GM12878 (cell line): ENCODE measurements at regions not wholly inside any gene's neighbourhood (a gene's known extent, or its start where the extent isn't known, plus 50 kb on each side); places are given as distances from the start of the nearest gene placed in this dataset.

Experiments used
- ATAC-seq: fragments of 200-7000 bp; cut with Tn5 transposase; 3 replicates; pipeline ENCODE4 v1.9.1; 2020; ENCODE audit warnings: mild to moderate bottlenecking, moderate library complexity
- BruUV-seq: library from RNA; stranded (reverse); fragments of 400-500 nt; replicated peaks from 2 replicates; lab custom pipeline; 2021; lab: Mats Ljungman, UMichigan
- CTCF ChIA-PET: fragments of 300-600 bp; sonication (Branson Sonifier 250); formaldehyde crosslinking; extraction: SDS; loops from one replicate; lab custom pipeline; 2021; ENCODE audit warnings: inconsistent platforms; lab: Yijun Ruan, JAX
- POLR2A ChIA-PET: fragments of 350-600 bp; formaldehyde crosslinking; extraction: SDS; loops from one replicate; lab custom pipeline; 2021; ENCODE audit warnings: inconsistent platforms; lab: Charles Lee
- RAD21 ChIA-PET: fragments of 300-600 bp; sonication (Branson Sonifier 250); formaldehyde crosslinking; loops from one replicate; lab custom pipeline; 2023; ENCODE audit warnings: antibody characterized with exemption; ENCODE audit not compliant: unreplicated experiment; lab: Charles Lee
- SMC1A ChIA-PET: fragments of 300-600 bp; sonication (Branson Sonifier 250); formaldehyde crosslinking; loops from one replicate; lab custom pipeline; 2023; ENCODE audit not compliant: unreplicated experiment, uncharacterized antibody; lab: Charles Lee
- DNase-seq: peaks from one replicate; pipeline ENCODE4 v3.0.0-alpha.2; 2011; ENCODE audit warnings: low read depth, low spot score
- FAIRE-seq: peaks from 3 replicates; lab custom pipeline; 2011; peaks lifted over from hg19 to GRCh38; lab: Jason Lieb, UNC
- H2AFZ ChIP-seq: 2 replicates; pipeline ENCODE4 v1.6.0; 2011; ENCODE audit warnings: low read depth, low read length, control low read depth; ENCODE audit not compliant: control insufficient read depth
- H3K27ac ChIP-seq: 2 replicates; pipeline ENCODE4 v1.5.1; 2011; ENCODE audit warnings: control low read depth; ENCODE audit not compliant: control insufficient read depth, insufficient read depth
- H3K27me3 ChIP-seq, 2 experiments: replicated peaks in 1 of 2; 2 replicates each; pipeline versions ENCODE4 v1.6.0 to v1.6.1; 2011; ENCODE audit warnings: low read length in 1 of 2; ENCODE audit not compliant: control insufficient read depth in 2 of 2, insufficient read depth in 2 of 2
- H3K36me3 ChIP-seq, 2 experiments: 2 replicates each; pipeline ENCODE4 v1.5.1; 2011; ENCODE audit warnings: low read length in 1 of 2; ENCODE audit not compliant: control insufficient read depth in 2 of 2, insufficient read depth in 2 of 2
- H3K4me1 ChIP-seq: 2 replicates; pipeline ENCODE4 v1.6.1; 2011; ENCODE audit warnings: mild to moderate bottlenecking, low read length, moderate library complexity, mixed read lengths; ENCODE audit not compliant: control insufficient read depth, insufficient read depth
- H3K4me2 ChIP-seq: 2 replicates; pipeline ENCODE4 v1.6.0; 2011; ENCODE audit warnings: control low read depth; ENCODE audit not compliant: control insufficient read depth, insufficient read depth
- H3K4me3 ChIP-seq: fragments of 200-600 bp; sonication (generic); 2 replicates; pipeline ENCODE4 v1.5.1; 2016
- H3K79me2 ChIP-seq: 2 replicates; pipeline ENCODE4 v1.6.0; 2011; ENCODE audit warnings: low read length; ENCODE audit not compliant: control insufficient read depth, insufficient read depth
- H3K9ac ChIP-seq: 2 replicates; pipeline ENCODE4 v1.8.0; 2011; ENCODE audit warnings: low read length, control low read depth, mixed read lengths; ENCODE audit not compliant: control insufficient read depth, insufficient read depth
- H3K9me3 ChIP-seq: replicated peaks from 3 replicates; pipeline ENCODE4 v1.5.1; 2011; ENCODE audit warnings: mild to moderate bottlenecking, low read length; ENCODE audit not compliant: control insufficient read depth, insufficient read depth
- H4K20me1 ChIP-seq: 2 replicates; pipeline ENCODE4 v1.6.0; 2011; ENCODE audit not compliant: control insufficient read depth, insufficient read depth
- CHD1 ChIP-seq: IDR thresholded peaks from 2 replicates; pipeline ENCODE4 v1.6.1; 2012; ENCODE audit warnings: low read depth, low read length, improper control_type of control experiment
- CHD2 ChIP-seq: IDR thresholded peaks from 2 replicates; pipeline ENCODE4 v1.6.1; 2011; ENCODE audit warnings: low read depth, low read length, improper control_type of control experiment, borderline replicate concordance
- HDAC2 ChIP-seq: fragments of 200-600 bp; sonication (generic); IDR thresholded peaks from 2 replicates; pipeline ENCODE4 v1.6.1; 2017
- NKRF ChIP-seq: fragments of 450-650 bp; conservative IDR thresholded peaks from 2 replicates; pipeline ENCODE4 v1.6.1; 2017; ENCODE audit warnings: mild to moderate bottlenecking, moderate library complexity
- PML ChIP-seq: IDR thresholded peaks from 2 replicates; pipeline ENCODE4 v1.6.1; 2012; ENCODE audit warnings: low read length, inconsistent platforms
- RELA ChIP-seq: fragments of 450-650 bp; IDR thresholded peaks from 2 replicates; pipeline ENCODE4 v1.8.0; 2014; ENCODE audit warnings: borderline replicate concordance; ENCODE audit not compliant: partially characterized antibody
- RUNX3 ChIP-seq: IDR thresholded peaks from 2 replicates; pipeline ENCODE4 v1.6.1; 2012; ENCODE audit warnings: low read length, inconsistent platforms
- SMC3 ChIP-seq: IDR thresholded peaks from 2 replicates; pipeline ENCODE4 v1.6.1; 2011; ENCODE audit warnings: low read length, improper control_type of control experiment, borderline replicate concordance
- ZZZ3 ChIP-seq: IDR thresholded peaks from 2 replicates; pipeline ENCODE4 v1.6.1; 2011; ENCODE audit warnings: low read depth; ENCODE audit not compliant: control insufficient read depth, insufficient read length
- WGBS: methylation state at CpG from one replicate; pipeline ENCODE4 v1.1.6; 2016; ENCODE audit warnings: low lambda C conversion rate; ENCODE audit not compliant: insufficient replicate concordance, insufficient coverage; ENCODE audit errors: missing lambda C conversion rate; 5-methylcytosine and 5-hydroxymethylcytosine counted together
- in situ Hi-C: fragments of 300-500 bp; cut with MboI; formaldehyde crosslinking; loops from 9 replicates; pipeline ENCODE4 v1.14.3; 2018; ENCODE audit warnings: mixed read lengths
- intact Hi-C: fragments of 100-400 bp; cut with micrococcal nuclease; formaldehyde crosslinking; loops from one replicate; pipeline ENCODE4 v1.14.2; 2022; ENCODE audit not compliant: unreplicated experiment
- TF ChIP-seq, protein P1 (sequence below): IDR thresholded peaks from 2 replicates; pipeline ENCODE4 v1.6.1; 2011; ENCODE audit warnings: low read depth, low read length, improper control_type of control experiment, borderline replicate concordance
- TF ChIP-seq, protein P2 (sequence below): IDR thresholded peaks from 2 replicates; pipeline ENCODE4 v1.6.1; 2011; ENCODE audit warnings: borderline replicate concordance, low read depth, mild to moderate bottlenecking, moderate library complexity, low read length; ENCODE audit not compliant: insufficient read depth, poor library complexity, severe bottlenecking

DNA sequence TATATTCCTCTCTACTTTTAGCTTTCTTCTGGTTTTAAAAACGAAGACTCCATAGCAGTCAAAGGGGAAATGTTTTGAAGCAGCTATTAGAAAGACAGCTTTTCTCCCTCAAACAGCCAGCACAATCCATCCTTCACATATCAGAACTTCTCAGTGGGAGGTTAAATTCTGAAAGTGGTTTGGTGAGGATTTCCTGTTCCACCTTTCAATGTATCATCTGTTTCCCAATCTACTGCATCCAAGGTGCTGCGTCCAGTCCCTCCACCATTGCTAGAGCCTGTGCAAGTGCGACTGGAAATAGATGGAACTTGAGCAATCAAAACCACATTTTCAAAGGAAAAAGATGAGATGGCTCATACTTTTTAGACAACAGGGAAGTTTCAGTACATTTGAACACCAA, 508.3 kb upstream of the ARID1B start:
- H3K9me3 ChIP-seq = no peaks in the 10 kb centered on the region; the same call in 2 of the 3 replicates
- DNase-seq (no peak), FAIRE-seq (no peak), ATAC-seq (no peak)
- BruUV-seq = no TSS peak
- TF ChIP-seq RUNX3 = no peak
- TF ChIP-seq, protein P1, sequence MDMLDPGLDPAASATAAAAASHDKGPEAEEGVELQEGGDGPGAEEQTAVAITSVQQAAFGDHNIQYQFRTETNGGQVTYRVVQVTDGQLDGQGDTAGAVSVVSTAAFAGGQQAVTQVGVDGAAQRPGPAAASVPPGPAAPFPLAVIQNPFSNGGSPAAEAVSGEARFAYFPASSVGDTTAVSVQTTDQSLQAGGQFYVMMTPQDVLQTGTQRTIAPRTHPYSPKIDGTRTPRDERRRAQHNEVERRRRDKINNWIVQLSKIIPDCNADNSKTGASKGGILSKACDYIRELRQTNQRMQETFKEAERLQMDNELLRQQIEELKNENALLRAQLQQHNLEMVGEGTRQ = no peak
- ChIA-PET CTCF (no interaction called here), POLR2A (no interaction called here), RAD21 (no interaction called here), SMC1A (no interaction called here)
- no peak overlapping the region for H3K27ac ChIP-seq
- no peaks in the 10 kb centered on the region for H4K20me1 ChIP-seq
- H3K36me3 ChIP-seq = no peaks in the 10 kb centered on the region
- no peak overlapping the region for H3K4me2 ChIP-seq
- peaks cover 2 to 4% of the 10 kb centered on the region in 2 experiments; a peak in 2 of 4 replicates for H3K27me3 ChIP-seq
- intact Hi-C loops = no loop called here
- in situ Hi-C loops = no loop called here
- H3K9ac ChIP-seq = no peak overlapping the region
- no peak overlapping the region for H3K4me3 ChIP-seq
- H2AFZ ChIP-seq = no peak overlapping the region
- WGBS = 10% methylated on average over 3 of the region's 3 CpGs
- H3K4me1 ChIP-seq = no peaks in the 10 kb centered on the region
- no peaks in the 10 kb centered on the region for H3K79me2 ChIP-seq

GRCh38 chr6:156262014-156262413, 515.2 kb upstream of the ARID1B start:
- FAIRE-seq = no peak
- Histone ChIP-seq H3K36me3 (no peaks in the 10 kb centered on the region), H2AFZ (no peak overlapping the region), H3K9me3 (no peaks in the 10 kb centered on the region; the same call in 2 of the 3 replicates), H3K79me2 (no peaks in the 10 kb centered on the region), H3K27ac (no peak overlapping the region), H3K9ac (no peak overlapping the region), H3K4me1 (no peaks in the 10 kb centered on the region), H4K20me1 (no peaks in the 10 kb centered on the region), H3K4me3 (no peak overlapping the region), H3K4me2 (no peak overlapping the region), H3K27me3 (peaks cover 0 to 2% of the 10 kb centered on the region in 2 experiments; a peak in 2 of 4 replicates)
- ChIA-PET POLR2A (no interaction called here), CTCF (interaction anchor here (0.6 kb wide), 1 partner anchor 72 kb away, joined by 3 read pairs; no protein-coding TSS in a partner anchor), SMC1A (no interaction called here), RAD21 (no interaction called here)
- WGBS = 13% methylated on average over 3 of the region's 3 CpGs
- in situ Hi-C loops (no loop called here), intact Hi-C loops (no loop called here)
- DNase-seq = no peak
- TF ChIP-seq CHD1 = no peak
- TF ChIP-seq CHD2 = no peak
- no peak for TF ChIP-seq RELA
- TF ChIP-seq PML = no peak
- no peak for TF ChIP-seq HDAC2
- no peak for TF ChIP-seq NKRF
- TF ChIP-seq, protein P2, sequence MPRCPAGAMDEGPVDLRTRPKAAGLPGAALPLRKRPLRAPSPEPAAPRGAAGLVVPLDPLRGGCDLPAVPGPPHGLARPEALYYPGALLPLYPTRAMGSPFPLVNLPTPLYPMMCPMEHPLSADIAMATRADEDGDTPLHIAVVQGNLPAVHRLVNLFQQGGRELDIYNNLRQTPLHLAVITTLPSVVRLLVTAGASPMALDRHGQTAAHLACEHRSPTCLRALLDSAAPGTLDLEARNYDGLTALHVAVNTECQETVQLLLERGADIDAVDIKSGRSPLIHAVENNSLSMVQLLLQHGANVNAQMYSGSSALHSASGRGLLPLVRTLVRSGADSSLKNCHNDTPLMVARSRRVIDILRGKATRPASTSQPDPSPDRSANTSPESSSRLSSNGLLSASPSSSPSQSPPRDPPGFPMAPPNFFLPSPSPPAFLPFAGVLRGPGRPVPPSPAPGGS = no peak
- no peak for TF ChIP-seq ZZZ3
- TF ChIP-seq SMC3 = no peak
- BruUV-seq = no TSS peak
- no peak for ATAC-seq
